H9 (cell line): ENCODE measurements at regions not wholly inside any gene's neighbourhood (a gene's known extent, or its start where the extent isn't known, plus 50 kb on each side); places are given as distances from the start of the nearest gene placed in this dataset.
A peak's percentile ranks its signal among the peaks of the same experiment; 100 is the strongest.

Experiments used
- DNase-seq: peaks from one replicate; pipeline ENCODE4 v3.0.0-alpha.2; 2017
- H2AFZ ChIP-seq: one replicate; pipeline ENCODE4 v1.6.1; 2013; ENCODE audit warnings: mild to moderate bottlenecking, low read length, control low read depth, moderate library complexity
- H2AK5ac ChIP-seq: 2 replicates; pipeline ENCODE4 v1.6.1; 2013; ENCODE audit warnings: low read length, control low read depth, mixed read lengths; ENCODE audit not compliant: insufficient read length
- H2BK120ac ChIP-seq: one replicate; pipeline ENCODE4 v1.6.1; 2013; ENCODE audit warnings: low read depth, mild to moderate bottlenecking, low read length, control low read depth, inconsistent platforms; ENCODE audit not compliant: poor library complexity, severe bottlenecking
- H2BK12ac ChIP-seq: 2 replicates; pipeline ENCODE4 v1.6.1; 2013; ENCODE audit warnings: low read length, control low read depth, mixed read lengths, low read depth; ENCODE audit not compliant: insufficient read length
- H2BK15ac ChIP-seq: 2 replicates; pipeline ENCODE4 v1.6.1; 2013; ENCODE audit warnings: low read depth, low read length, control low read depth
- H2BK20ac ChIP-seq: one replicate; pipeline ENCODE4 v1.6.1; 2013; ENCODE audit warnings: low read depth, mild to moderate bottlenecking, low read length, control low read depth, inconsistent platforms; ENCODE audit not compliant: poor library complexity, severe bottlenecking
- H2BK5ac ChIP-seq: 2 replicates; pipeline ENCODE4 v1.6.1; 2013; ENCODE audit warnings: low read length, control low read depth, mixed read lengths; ENCODE audit not compliant: insufficient read length
- H3K14ac ChIP-seq: 2 replicates; pipeline ENCODE4 v1.6.1; 2013; ENCODE audit warnings: low read length, control low read depth; ENCODE audit not compliant: insufficient read depth
- H3K18ac ChIP-seq: 2 replicates; pipeline ENCODE4 v1.6.1; 2013; ENCODE audit warnings: low read depth, mild to moderate bottlenecking, mixed read lengths, low read length, control low read depth; ENCODE audit not compliant: insufficient read length
- H3K23ac ChIP-seq: 2 replicates; pipeline ENCODE4 v1.6.1; 2013; ENCODE audit warnings: low read length, control low read depth, mixed read lengths, low read depth; ENCODE audit not compliant: insufficient read length
- H3K23me2 ChIP-seq: 2 replicates; pipeline ENCODE4 v1.6.1; 2013; ENCODE audit warnings: low read depth, mild to moderate bottlenecking, mixed read lengths, low read length, control low read depth; ENCODE audit not compliant: insufficient read length, poor library complexity, severe bottlenecking
- H3K27ac ChIP-seq: 2 replicates; pipeline ENCODE4 v1.5.1; 2013; ENCODE audit warnings: low read length, control low read depth, mixed read lengths, low read depth; ENCODE audit not compliant: insufficient read length
- H3K27me3 ChIP-seq: 2 replicates; pipeline ENCODE4 v1.6.1; 2013; ENCODE audit warnings: low read length, control low read depth, inconsistent platforms; ENCODE audit not compliant: insufficient read depth
- H3K4ac ChIP-seq: 2 replicates; pipeline ENCODE4 v1.6.1; 2013; ENCODE audit warnings: low read depth, mild to moderate bottlenecking, control low read depth, inconsistent platforms, low read length, moderate library complexity
- H3K4me1 ChIP-seq: 2 replicates; pipeline ENCODE4 v1.6.1; 2013; ENCODE audit warnings: low read length, control low read depth, inconsistent platforms; ENCODE audit not compliant: insufficient read depth
- H3K4me2 ChIP-seq: 2 replicates; pipeline ENCODE4 v1.6.1; 2013; ENCODE audit warnings: low read length, control low read depth, mixed read lengths; ENCODE audit not compliant: insufficient read length, insufficient read depth
- H3K56ac ChIP-seq: 2 replicates; pipeline ENCODE4 v1.6.1; 2013; ENCODE audit warnings: low read depth, mild to moderate bottlenecking, mixed read lengths, low read length, control low read depth; ENCODE audit not compliant: insufficient read length
- H3K79me1 ChIP-seq: 2 replicates; pipeline ENCODE4 v1.6.1; 2013; ENCODE audit warnings: low read depth, mild to moderate bottlenecking, moderate library complexity, low read length, control low read depth, inconsistent platforms; ENCODE audit not compliant: insufficient read depth, poor library complexity, severe bottlenecking
- H3K79me2 ChIP-seq: 2 replicates; pipeline ENCODE4 v1.6.1; 2013; ENCODE audit warnings: low read length, control low read depth, inconsistent platforms; ENCODE audit not compliant: insufficient read depth
- H3K9ac ChIP-seq: 2 replicates; pipeline ENCODE4 v1.6.1; 2013; ENCODE audit warnings: low read length, control low read depth, mixed read lengths; ENCODE audit not compliant: insufficient read length; ENCODE audit errors: extremely low read depth
- H3K9me3 ChIP-seq: one replicate; pipeline ENCODE4 v1.6.1; 2013; ENCODE audit warnings: low read depth, low read length, inconsistent platforms; ENCODE audit not compliant: control insufficient read depth
- H3T11ph ChIP-seq: one replicate; pipeline ENCODE4 v1.6.1; 2013; ENCODE audit warnings: mild to moderate bottlenecking, low read length, control low read depth, inconsistent platforms
- H4K20me1 ChIP-seq: one replicate; pipeline ENCODE4 v1.6.1; 2013; ENCODE audit not compliant: control insufficient read depth, insufficient read length, insufficient read depth
- H4K5ac ChIP-seq: 2 replicates; pipeline ENCODE4 v1.6.1; 2013; ENCODE audit warnings: low read depth, mild to moderate bottlenecking, mixed read lengths, low read length, control low read depth; ENCODE audit not compliant: insufficient read length
- H4K8ac ChIP-seq: replicated peaks from 2 replicates; pipeline ENCODE4 v1.6.1; 2013; ENCODE audit warnings: low read length, control low read depth, mixed read lengths, low read depth; ENCODE audit not compliant: insufficient read length
- H4K91ac ChIP-seq: 2 replicates; pipeline ENCODE4 v1.6.1; 2013; ENCODE audit warnings: low read depth, mild to moderate bottlenecking, moderate library complexity, mixed read lengths, low read length, control low read depth; ENCODE audit not compliant: insufficient read length
- H3K27ac Mint-ChIP-seq, 3 experiments: 2 replicates in 2 of 3; 3 replicates in 1 of 3; pipeline ENCODE4 v1.8.0; 2020 to 2021; ENCODE audit warnings: mixed read lengths in 3 of 3, mild to moderate bottlenecking in 1 of 3, moderate library complexity in 1 of 3
- H3K27me3 Mint-ChIP-seq: 2 replicates; pipeline ENCODE4 v1.8.0; 2021; ENCODE audit warnings: low read depth, mild to moderate bottlenecking, moderate library complexity, mixed read lengths
- H3K36me3 Mint-ChIP-seq, 3 experiments: 2 replicates in 2 of 3; 3 replicates in 1 of 3; pipeline ENCODE4 v1.8.0; 2020 to 2021; ENCODE audit warnings: low read depth in 3 of 3, mixed read lengths in 3 of 3; ENCODE audit not compliant: insufficient read depth in 1 of 3
- H3K4me1 Mint-ChIP-seq, 2 experiments: 2 replicates each; pipeline ENCODE4 v1.8.0; 2020; ENCODE audit warnings: mixed read lengths in 2 of 2
- H3K4me3 Mint-ChIP-seq, 2 experiments: 2 replicates in 1 of 2; 3 replicates in 1 of 2; pipeline ENCODE4 v1.8.0; 2020 to 2021; ENCODE audit warnings: mild to moderate bottlenecking in 2 of 2, mixed read lengths in 2 of 2, moderate library complexity in 1 of 2
- H3K9me3 Mint-ChIP-seq, 2 experiments: 2 replicates in 1 of 2; 3 replicates in 1 of 2; pipeline ENCODE4 v1.8.0; 2020; ENCODE audit warnings: mild to moderate bottlenecking in 2 of 2, mixed read lengths in 2 of 2, moderate library complexity in 1 of 2
- CTCF ChIP-seq: fragments of 200-600 bp; sonication (generic); conservative IDR thresholded peaks from 3 replicates; pipeline ENCODE4 v1.8.0; 2021; ENCODE audit warnings: antibody characterized with exemption, mild to moderate bottlenecking
- WGBS: extraction: QIAGEN DNeasy Blood & Tissue Kit; methylation state at CpG from one replicate; pipeline ENCODE4 v1.1.7; 2013; ENCODE audit warnings: missing lambda C conversion rate, low lambda C conversion rate, mixed read lengths; ENCODE audit not compliant: insufficient read length; ENCODE audit errors: extremely low coverage; 5-methylcytosine and 5-hydroxymethylcytosine counted together

- no peak overlapping the region for H3K56ac ChIP-seq
- no peak for DNase-seq
- WGBS: no CpG with 5 or more reads among the region's 2 CpGs
- H3K27me3 ChIP-seq: no peaks in the 10 kb centered on the region
- no peak overlapping the region for H3K23ac ChIP-seq
- no peak overlapping the region for H4K5ac ChIP-seq
- H3K4me2 ChIP-seq: no peak overlapping the region
- H3T11ph ChIP-seq: no peak overlapping the region
- no peaks in the 10 kb centered on the region for H3K9me3 ChIP-seq
- no peak overlapping the region for H2AK5ac ChIP-seq
- no peak overlapping the region for H2BK15ac ChIP-seq
- no peak overlapping the region for H2AFZ ChIP-seq
- no peak overlapping the region for H3K18ac ChIP-seq
- Mint-ChIP-seq H3K9me3 (peaks cover 0 to 3% of the 10 kb centered on the region in 2 experiments; a peak in 2 of 5 replicates), H3K27me3 (peaks cover 3% of the 10 kb centered on the region), H3K27ac (peak overlapping the region in 1 of 3 experiments; percentile 12; a peak in 2 of 7 replicates), H3K4me3 (no peak overlapping the region), H3K4me1 (peaks cover 18 to 28% of the 10 kb centered on the region in 2 experiments), H3K36me3 (no peaks in the 10 kb centered on the region)
- no peak overlapping the region for H2BK20ac ChIP-seq
- no peaks in the 10 kb centered on the region for H3K23me2 ChIP-seq
- no peak overlapping the region for H3K9ac ChIP-seq
- no peak overlapping the region for H3K4ac ChIP-seq
- H4K20me1 ChIP-seq: no peaks in the 10 kb centered on the region
- H3K14ac ChIP-seq: no peak overlapping the region
- H2BK120ac ChIP-seq: no peak overlapping the region
- no peak overlapping the region for H4K8ac ChIP-seq
- no peak overlapping the region for H2BK5ac ChIP-seq
- H4K91ac ChIP-seq: no peak overlapping the region
- no peak overlapping the region for H2BK12ac ChIP-seq
- no peaks in the 10 kb centered on the region for H3K79me2 ChIP-seq
- H3K79me1 ChIP-seq: no peaks in the 10 kb centered on the region
- no peak overlapping the region for H3K27ac ChIP-seq
- H3K4me1 ChIP-seq: no peaks in the 10 kb centered on the region; the same call in 1 of the 2 replicates
- no peak for TF ChIP-seq CTCF
Observed at GRCh38 chr1:164937291-164937690, 378.3 kb downstream of the PBX1 start.
